ENCODE measurements at regions not wholly inside any gene's neighbourhood (a gene's known extent, or its start where the extent isn't known, plus 50 kb on each side); places are given as distances from the start of the nearest gene placed in this dataset.
A peak's percentile ranks its signal among the peaks of the same experiment; 100 is the strongest.

DNA sequence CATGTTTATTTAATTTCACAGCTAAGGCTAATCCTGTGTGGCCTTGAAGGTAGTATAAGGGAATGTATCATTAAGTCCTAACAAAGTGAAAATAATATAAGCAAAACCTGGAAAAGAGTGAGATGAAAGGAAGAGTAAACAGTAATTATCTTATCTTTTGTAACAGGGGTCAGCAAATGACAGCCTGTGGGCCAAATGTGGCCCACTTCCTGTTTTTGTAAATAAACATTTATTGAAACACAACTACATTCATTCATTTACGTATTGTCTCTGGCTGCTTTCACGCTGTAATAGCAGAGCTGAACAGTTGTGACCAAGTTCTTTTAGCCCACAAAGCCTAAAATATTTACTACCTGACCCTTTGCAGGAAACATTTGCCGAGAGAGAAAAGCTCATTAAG is 78.4 kb upstream of the HTR4 start (continued):
- TF ChIP-seq, protein P1, sequence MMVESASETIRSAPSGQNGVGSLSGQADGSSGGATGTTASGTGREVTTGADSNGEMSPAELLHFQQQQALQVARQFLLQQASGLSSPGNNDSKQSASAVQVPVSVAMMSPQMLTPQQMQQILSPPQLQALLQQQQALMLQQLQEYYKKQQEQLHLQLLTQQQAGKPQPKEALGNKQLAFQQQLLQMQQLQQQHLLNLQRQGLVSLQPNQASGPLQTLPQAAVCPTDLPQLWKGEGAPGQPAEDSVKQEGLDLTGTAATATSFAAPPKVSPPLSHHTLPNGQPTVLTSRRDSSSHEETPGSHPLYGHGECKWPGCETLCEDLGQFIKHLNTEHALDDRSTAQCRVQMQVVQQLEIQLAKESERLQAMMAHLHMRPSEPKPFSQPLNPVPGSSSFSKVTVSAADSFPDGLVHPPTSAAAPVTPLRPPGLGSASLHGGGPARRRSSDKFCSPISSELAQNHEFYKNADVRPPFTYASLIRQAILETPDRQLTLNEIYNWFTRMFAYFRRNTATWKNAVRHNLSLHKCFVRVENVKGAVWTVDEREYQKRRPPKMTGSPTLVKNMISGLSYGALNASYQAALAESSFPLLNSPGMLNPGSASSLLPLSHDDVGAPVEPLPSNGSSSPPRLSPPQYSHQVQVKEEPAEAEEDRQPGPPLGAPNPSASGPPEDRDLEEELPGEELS (CRISPR knock-in tag; IDR thresholded peaks at IDR 0.05) = no peak

DNA sequence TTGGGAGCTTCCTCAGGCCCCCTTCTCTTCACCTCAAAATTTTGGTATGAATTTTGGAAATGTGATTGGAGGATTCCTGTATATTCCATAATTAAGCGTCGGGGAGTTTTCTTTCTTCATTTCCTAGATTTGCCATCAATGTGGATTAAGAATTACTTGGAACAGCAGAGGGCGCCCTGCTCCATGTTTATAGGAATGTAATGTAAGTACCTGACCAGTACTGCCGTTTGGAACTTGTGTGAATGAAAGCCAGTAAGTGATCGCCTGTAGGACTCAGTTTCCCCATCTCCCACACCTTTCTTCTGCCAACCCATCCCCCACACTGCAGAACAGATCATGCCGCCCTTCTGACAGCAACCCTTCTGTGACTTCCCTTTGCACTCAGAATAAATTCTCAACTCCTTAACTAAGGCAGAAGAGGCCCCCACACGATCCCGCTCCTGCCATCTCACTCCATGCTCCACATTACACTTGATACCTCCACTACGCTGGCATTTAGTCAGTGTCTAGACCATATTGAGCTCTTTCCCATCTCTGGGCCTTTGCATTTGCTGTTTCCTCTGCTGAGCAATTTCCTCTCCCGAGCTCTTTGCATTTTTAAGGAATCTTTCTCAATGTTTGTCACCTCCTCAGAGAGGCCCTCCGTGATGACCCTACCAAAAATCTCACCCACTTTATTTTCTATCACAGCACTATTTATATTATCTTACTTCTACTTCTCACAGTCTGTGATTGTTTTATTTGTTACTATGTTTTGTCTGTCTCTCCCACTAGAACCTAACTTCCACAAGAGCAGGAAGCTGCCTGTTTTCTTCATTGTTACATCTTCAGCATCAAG is 79.5 kb upstream of the HTR4 start:
- no peak for TF ChIP-seq BRD4 (CRISPR knock-in tag; IDR thresholded peaks at IDR 0.05)
- TF ChIP-seq, protein P2, sequence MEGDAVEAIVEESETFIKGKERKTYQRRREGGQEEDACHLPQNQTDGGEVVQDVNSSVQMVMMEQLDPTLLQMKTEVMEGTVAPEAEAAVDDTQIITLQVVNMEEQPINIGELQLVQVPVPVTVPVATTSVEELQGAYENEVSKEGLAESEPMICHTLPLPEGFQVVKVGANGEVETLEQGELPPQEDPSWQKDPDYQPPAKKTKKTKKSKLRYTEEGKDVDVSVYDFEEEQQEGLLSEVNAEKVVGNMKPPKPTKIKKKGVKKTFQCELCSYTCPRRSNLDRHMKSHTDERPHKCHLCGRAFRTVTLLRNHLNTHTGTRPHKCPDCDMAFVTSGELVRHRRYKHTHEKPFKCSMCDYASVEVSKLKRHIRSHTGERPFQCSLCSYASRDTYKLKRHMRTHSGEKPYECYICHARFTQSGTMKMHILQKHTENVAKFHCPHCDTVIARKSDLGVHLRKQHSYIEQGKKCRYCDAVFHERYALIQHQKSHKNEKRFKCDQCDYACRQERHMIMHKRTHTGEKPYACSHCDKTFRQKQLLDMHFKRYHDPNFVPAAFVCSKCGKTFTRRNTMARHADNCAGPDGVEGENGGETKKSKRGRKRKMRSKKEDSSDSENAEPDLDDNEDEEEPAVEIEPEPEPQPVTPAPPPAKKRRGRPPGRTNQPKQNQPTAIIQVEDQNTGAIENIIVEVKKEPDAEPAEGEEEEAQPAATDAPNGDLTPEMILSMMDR (CRISPR knock-in tag; IDR thresholded peaks at IDR 0.05) = peak; percentile 76
- peak; percentile 67 for TF ChIP-seq STAG1 (CRISPR knock-in tag; IDR thresholded peaks at IDR 0.05)
- peak; percentile 77 for TF ChIP-seq SMC3 (IDR thresholded peaks at IDR 0.05; ENCODE audit: low read length)
- TF ChIP-seq, protein P3, sequence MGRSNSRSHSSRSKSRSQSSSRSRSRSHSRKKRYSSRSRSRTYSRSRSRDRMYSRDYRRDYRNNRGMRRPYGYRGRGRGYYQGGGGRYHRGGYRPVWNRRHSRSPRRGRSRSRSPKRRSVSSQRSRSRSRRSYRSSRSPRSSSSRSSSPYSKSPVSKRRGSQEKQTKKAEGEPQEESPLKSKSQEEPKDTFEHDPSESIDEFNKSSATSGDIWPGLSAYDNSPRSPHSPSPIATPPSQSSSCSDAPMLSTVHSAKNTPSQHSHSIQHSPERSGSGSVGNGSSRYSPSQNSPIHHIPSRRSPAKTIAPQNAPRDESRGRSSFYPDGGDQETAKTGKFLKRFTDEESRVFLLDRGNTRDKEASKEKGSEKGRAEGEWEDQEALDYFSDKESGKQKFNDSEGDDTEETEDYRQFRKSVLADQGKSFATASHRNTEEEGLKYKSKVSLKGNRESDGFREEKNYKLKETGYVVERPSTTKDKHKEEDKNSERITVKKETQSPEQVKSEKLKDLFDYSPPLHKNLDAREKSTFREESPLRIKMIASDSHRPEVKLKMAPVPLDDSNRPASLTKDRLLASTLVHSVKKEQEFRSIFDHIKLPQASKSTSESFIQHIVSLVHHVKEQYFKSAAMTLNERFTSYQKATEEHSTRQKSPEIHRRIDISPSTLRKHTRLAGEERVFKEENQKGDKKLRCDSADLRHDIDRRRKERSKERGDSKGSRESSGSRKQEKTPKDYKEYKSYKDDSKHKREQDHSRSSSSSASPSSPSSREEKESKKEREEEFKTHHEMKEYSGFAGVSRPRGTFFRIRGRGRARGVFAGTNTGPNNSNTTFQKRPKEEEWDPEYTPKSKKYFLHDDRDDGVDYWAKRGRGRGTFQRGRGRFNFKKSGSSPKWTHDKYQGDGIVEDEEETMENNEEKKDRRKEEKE (IDR thresholded peaks at IDR 0.05) = no peak
- TF ChIP-seq RAD21 (CRISPR knock-in tag; IDR thresholded peaks at IDR 0.05) = peak; percentile 21; the same call in 1 of the 2 replicates
- TF ChIP-seq ZBTB20 (CRISPR knock-in tag; IDR thresholded peaks at IDR 0.05; ENCODE audit: borderline replicate concordance, low read depth) = 0 out of 2 replicates have a peak, but pooled peaks have one; percentile 33
- TF ChIP-seq, protein P4, sequence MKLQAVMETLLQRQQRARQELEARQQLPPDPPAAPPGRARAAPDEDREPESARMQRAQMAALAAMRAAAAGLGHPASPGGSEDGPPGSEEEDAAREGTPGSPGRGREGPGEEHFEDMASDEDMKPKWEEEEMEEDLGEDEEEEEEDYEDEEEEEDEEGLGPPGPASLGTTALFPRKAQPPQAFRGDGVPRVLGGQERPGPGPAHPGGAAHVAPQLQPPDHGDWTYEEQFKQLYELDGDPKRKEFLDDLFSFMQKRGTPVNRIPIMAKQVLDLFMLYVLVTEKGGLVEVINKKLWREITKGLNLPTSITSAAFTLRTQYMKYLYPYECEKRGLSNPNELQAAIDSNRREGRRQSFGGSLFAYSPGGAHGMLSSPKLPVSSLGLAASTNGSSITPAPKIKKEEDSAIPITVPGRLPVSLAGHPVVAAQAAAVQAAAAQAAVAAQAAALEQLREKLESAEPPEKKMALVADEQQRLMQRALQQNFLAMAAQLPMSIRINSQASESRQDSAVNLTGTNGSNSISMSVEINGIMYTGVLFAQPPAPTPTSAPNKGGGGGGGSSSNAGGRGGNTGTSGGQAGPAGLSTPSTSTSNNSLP (IDR thresholded peaks at IDR 0.05; ENCODE audit: low read depth, low read length) = peak; percentile 62; the same call in 1 of the 2 replicates
- TF ChIP-seq ZNF549 (CRISPR knock-in tag; IDR thresholded peaks at IDR 0.05) = no peak

More for the DNA sequence above, 79.5 kb upstream of the HTR4 start:
- no peak overlapping the region for H3K4me3 ChIP-seq (replicated peaks in 1 of 3; ENCODE audit: insufficient read depth in 1 of 3, low read depth in 2 of 3, low read length in 3 of 3)
- no peaks in the 10 kb centered on the region for H3K27me3 ChIP-seq (ENCODE audit: control insufficient read depth in 1 of 2, insufficient read depth in 2 of 2, low read length in 2 of 2)
- intact Hi-C loops (cut with micrococcal nuclease; ENCODE audit: unreplicated experiment) (loop anchor here (1.0 to 5.0 kb wide), 5 partner anchors 223 to 787 kb away; no protein-coding TSS in a partner anchor), in situ Hi-C loops (cut with HindIII; ENCODE audit: extremely low pct_ligation_motif_present, low pct_unique_long_range_greater_than_20kb) (loop anchor here (10.0 kb wide), 2 partner anchors 531 to 549 kb away; no protein-coding TSS in a partner anchor)
- no peak overlapping the region for H3K4me2 ChIP-seq (ENCODE audit: low read depth, low read length)
- ChIA-PET CTCF (ENCODE audit: low intra/inter-chr PET ratio, low total read pairs) (interaction anchor here (1.1 to 2.0 kb wide), 5 partner anchors 223 to 535 kb away, joined by 3 to 17 read pairs (median 5); no protein-coding TSS in a partner anchor), POLR2A (no interaction called here)
- no peaks in the 10 kb centered on the region for H3K36me3 ChIP-seq (replicated peaks in 1 of 2; ENCODE audit: control insufficient read depth in 1 of 2, insufficient read depth in 2 of 2, low read length in 2 of 2)
- FAIRE-seq (peak; percentile 73), DNase-seq (ENCODE audit: low spot score) (peak; percentile 66), ATAC-seq (peak; percentile 78)
- H3K4me1 ChIP-seq (ENCODE audit: insufficient read depth, low read length) = peaks cover 9% of the 10 kb centered on the region
- no TSS peak for BruUV-seq (replicated peaks)
- H2AFZ ChIP-seq (ENCODE audit: low read length) = no peak overlapping the region
- no peak overlapping the region for H3K9ac ChIP-seq (ENCODE audit: insufficient read depth, low read depth, low read length)
- no peaks in the 10 kb centered on the region for H4K20me1 ChIP-seq (ENCODE audit: insufficient read depth, low read length)
- H3K79me2 ChIP-seq (ENCODE audit: insufficient read depth, low read length) = no peaks in the 10 kb centered on the region
- 24% methylated on average over 11 of the region's 11 CpGs for WGBS (ENCODE audit: low lambda C conversion rate)
- H3K9me3 ChIP-seq (ENCODE audit: low read length) = no peaks in the 10 kb centered on the region
- no peak overlapping the region for H3K27ac ChIP-seq (ENCODE audit: extremely low read length, insufficient read depth, low read length)

Data from HepG2 (cell line).